Suprapubic skin (tissue), 4 donors: ENCODE measurements at regions not wholly inside any gene's neighbourhood (a gene's known extent, or its start where the extent isn't known, plus 50 kb on each side); places are given as distances from the start of the nearest gene placed in this dataset.

Source experiments
- DNase-seq, 2 donors: peaks; one replicate each; pipeline ENCODE4 v3.0.0-alpha.2; 2019; ENCODE audit warnings: low spot score in 2 of 2
- H3K27ac ChIP-seq: fragments of 200-600 bp; sonication (generic); one replicate; pipeline ENCODE4 v1.5.1; 2019
- H3K27me3 ChIP-seq: fragments of 200-600 bp; sonication (generic); one replicate; pipeline ENCODE4 v1.5.1; 2019
- H3K36me3 ChIP-seq: fragments of 200-600 bp; sonication (generic); one replicate; pipeline ENCODE4 v1.5.1; 2019
- H3K4me1 ChIP-seq: fragments of 200-600 bp; sonication (generic); one replicate; pipeline ENCODE4 v1.5.1; 2019
- H3K4me3 ChIP-seq: fragments of 200-600 bp; sonication (generic); one replicate; pipeline ENCODE4 v1.5.1; 2019; ENCODE audit warnings: mild to moderate bottlenecking
- H3K9me3 ChIP-seq: fragments of 200-600 bp; sonication (generic); one replicate; pipeline ENCODE4 v1.5.1; 2019
- CTCF ChIP-seq, 2 donors: fragments of 200-600 bp in 1 of 2; fragments of 450-650 bp in 1 of 2; sonication (generic) in 1 of 2; IDR thresholded peaks; one replicate each; pipeline ENCODE4 v1.5.1; 2016 to 2019; ENCODE audit warnings: antibody characterized with exemption in 2 of 2, mild to moderate bottlenecking in 1 of 2, moderate library complexity in 1 of 2
- EP300 ChIP-seq: sonication (generic); formaldehyde crosslinking; IDR thresholded peaks from one replicate; pipeline ENCODE4 v1.6.1; 2017; ENCODE audit warnings: antibody characterized with exemption
- POLR2A ChIP-seq, 2 donors: fragments of 450-650 bp; IDR thresholded peaks; one replicate each; pipeline ENCODE4 v1.6.1; 2017; ENCODE audit warnings: antibody characterized with exemption in 2 of 2, mild to moderate bottlenecking in 2 of 2, moderate library complexity in 2 of 2
- POLR2AphosphoS5 ChIP-seq, 3 donors: sonication (generic); formaldehyde crosslinking; IDR thresholded peaks; one replicate each; pipeline ENCODE4 v1.6.1; 2017; ENCODE audit warnings: antibody characterized with exemption in 3 of 3
- WGBS: methylation state at CpG from one replicate; pipeline ENCODE4 v1.1.5; 2018; 5-methylcytosine and 5-hydroxymethylcytosine counted together

- no peak overlapping the region for H3K4me3 ChIP-seq
- DNase-seq: no peak
- H3K4me1 ChIP-seq: peaks cover 20% of the 10 kb centered on the region
- no peaks in the 10 kb centered on the region for H3K9me3 ChIP-seq
- WGBS: 89% methylated on average over 3 of the region's 3 CpGs
- H3K36me3 ChIP-seq: no peaks in the 10 kb centered on the region
- no peak overlapping the region for H3K27ac ChIP-seq
- TF ChIP-seq POLR2A (IDR thresholded peaks at IDR 0.05) (no peak), EP300 (no peak), CTCF (IDR thresholded peaks at IDR 0.05) (no peak), POLR2AphosphoS5 (IDR thresholded peaks at IDR 0.05) (no peak)
- no peaks in the 10 kb centered on the region for H3K27me3 ChIP-seq
Observed at GRCh38 chr3:187922704-187923416, 177.6 kb upstream of the BCL6 start.

GRCh38 chr3:187924651-187925050 is 179.4 kb upstream of the BCL6 start:
- H3K4me3 ChIP-seq: no peak overlapping the region
- peaks cover 5% of the 10 kb centered on the region for H3K4me1 ChIP-seq
- no peaks in the 10 kb centered on the region for H3K9me3 ChIP-seq
- H3K27me3 ChIP-seq: no peaks in the 10 kb centered on the region
- TF ChIP-seq POLR2A (IDR thresholded peaks at IDR 0.05): no peak
- no peak for TF ChIP-seq CTCF (IDR thresholded peaks at IDR 0.05)
- TF ChIP-seq POLR2AphosphoS5 (IDR thresholded peaks at IDR 0.05): no peak
- no peak for TF ChIP-seq EP300
- no peak for DNase-seq
- H3K36me3 ChIP-seq: no peaks in the 10 kb centered on the region
- no peak overlapping the region for H3K27ac ChIP-seq

- TF ChIP-seq POLR2A (IDR thresholded peaks at IDR 0.05): no peak
- TF ChIP-seq POLR2AphosphoS5 (IDR thresholded peaks at IDR 0.05): no peak
- no peak for TF ChIP-seq CTCF (IDR thresholded peaks at IDR 0.05)
- TF ChIP-seq EP300: no peak
- Histone ChIP-seq H3K9me3 (no peaks in the 10 kb centered on the region), H3K27ac (no peak overlapping the region), H3K4me3 (no peak overlapping the region), H3K27me3 (no peaks in the 10 kb centered on the region), H3K4me1 (peaks cover 4% of the 10 kb centered on the region), H3K36me3 (no peaks in the 10 kb centered on the region)
- 73% methylated on average over 1 of the region's 1 CpG for WGBS
- no peak for DNase-seq
Observed at GRCh38 chr3:187925326-187925725, 180.1 kb upstream of the BCL6 start.

GRCh38 chr3:187926620-187927019 is 181.4 kb upstream of the BCL6 start:
- 58% methylated on average over 3 of the region's 3 CpGs for WGBS
- TF ChIP-seq POLR2AphosphoS5 (IDR thresholded peaks at IDR 0.05) (no peak), EP300 (no peak), CTCF (IDR thresholded peaks at IDR 0.05) (no peak), POLR2A (IDR thresholded peaks at IDR 0.05) (no peak)
- H3K4me3 ChIP-seq: no peak overlapping the region
- no peaks in the 10 kb centered on the region for H3K36me3 ChIP-seq
- no peaks in the 10 kb centered on the region for H3K27me3 ChIP-seq
- DNase-seq: no peak
- H3K4me1 ChIP-seq: peaks cover under 1% of the 10 kb centered on the region
- H3K27ac ChIP-seq: no peak overlapping the region
- no peaks in the 10 kb centered on the region for H3K9me3 ChIP-seq

- H3K4me1 ChIP-seq: no peaks in the 10 kb centered on the region
- WGBS: 94% methylated on average over 1 of the region's 1 CpG
- no peak overlapping the region for H3K4me3 ChIP-seq
- TF ChIP-seq EP300: no peak
- no peak for TF ChIP-seq POLR2A (IDR thresholded peaks at IDR 0.05)
- no peak for TF ChIP-seq CTCF (IDR thresholded peaks at IDR 0.05)
- TF ChIP-seq POLR2AphosphoS5 (IDR thresholded peaks at IDR 0.05): no peak
- H3K27ac ChIP-seq: no peak overlapping the region
- DNase-seq: no peak
- no peaks in the 10 kb centered on the region for H3K36me3 ChIP-seq
- H3K27me3 ChIP-seq: no peaks in the 10 kb centered on the region
- H3K9me3 ChIP-seq: no peaks in the 10 kb centered on the region
Observed at GRCh38 chr3:187927565-187927964, 182.3 kb upstream of the BCL6 start.
